ENCODE measurements at regions not wholly inside any gene's neighbourhood (a gene's known extent, or its start where the extent isn't known, plus 50 kb on each side); places are given as distances from the start of the nearest gene placed in this dataset.

DNA sequence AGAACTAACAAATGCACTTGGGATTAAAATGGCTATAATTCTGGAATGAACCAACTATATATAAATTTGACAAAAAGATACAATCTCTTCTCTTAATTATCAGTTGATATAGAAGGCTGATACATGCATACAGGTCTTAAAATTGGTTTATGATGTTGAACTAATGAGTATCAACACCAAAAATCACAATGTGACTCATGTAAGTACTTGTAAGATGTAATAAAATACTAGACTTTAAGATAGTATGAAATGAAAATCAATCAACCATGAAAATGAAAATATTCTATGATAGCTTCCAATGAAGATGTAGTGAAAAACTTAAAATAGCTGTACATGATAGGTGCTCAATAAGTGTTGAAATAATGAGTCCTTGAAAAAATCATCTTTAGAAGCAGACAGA is 116.6 kb upstream of the SOX5 start:
- DNase-seq (no peak), ATAC-seq (replicated peaks in 1 of 2) (no peak)
- H3K27me3 Mint-ChIP-seq (ENCODE audit: low read depth): no peaks in the 10 kb centered on the region
- no peaks in the 10 kb centered on the region for H3K36me3 Mint-ChIP-seq (ENCODE audit: insufficient read depth in 2 of 2)
- H3K9me3 Mint-ChIP-seq: peaks cover 0 to 3% of the 10 kb centered on the region in 2 donors
- H3K27ac Mint-ChIP-seq: no peak overlapping the region
- no peak overlapping the region for H3K4me3 Mint-ChIP-seq
- no peaks in the 10 kb centered on the region for H3K4me1 Mint-ChIP-seq (ENCODE audit: low read depth)

DNA sequence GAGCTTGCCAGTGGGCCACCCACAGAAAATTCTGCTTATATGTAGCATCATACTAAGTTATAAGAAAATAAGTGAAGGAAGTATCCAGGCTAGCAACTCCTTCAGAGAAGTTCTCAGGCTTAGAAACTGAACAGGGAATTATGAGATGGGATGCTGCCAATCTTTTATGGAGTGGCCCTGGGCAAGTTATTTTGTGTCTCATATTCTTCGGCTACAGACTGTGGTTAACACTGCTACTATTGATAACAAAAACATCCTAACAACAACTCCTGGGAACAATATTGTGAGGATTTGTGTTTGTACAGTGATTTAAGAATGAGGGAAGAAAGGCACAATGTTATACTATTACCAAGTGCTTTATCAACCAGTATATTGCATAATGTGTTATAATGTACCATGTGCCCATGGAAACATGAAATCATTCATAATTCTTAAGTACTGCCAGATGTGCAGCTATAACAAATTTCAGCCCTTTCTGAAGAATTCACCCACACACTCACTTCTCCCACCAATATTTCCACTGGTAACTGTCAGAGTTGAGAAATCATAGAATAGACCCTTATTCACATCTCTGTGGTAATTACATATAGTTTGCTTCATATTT is 113.3 kb upstream of the SOX5 start:
- ATAC-seq (replicated peaks in 1 of 2) (no peak), DNase-seq (no peak)
- no peaks in the 10 kb centered on the region for H3K27me3 Mint-ChIP-seq (ENCODE audit: low read depth)
- peaks cover 1 to 3% of the 10 kb centered on the region in 2 donors for H3K9me3 Mint-ChIP-seq
- H3K4me3 Mint-ChIP-seq: no peak overlapping the region
- H3K36me3 Mint-ChIP-seq (ENCODE audit: insufficient read depth in 2 of 2): no peaks in the 10 kb centered on the region
- no peak overlapping the region for H3K27ac Mint-ChIP-seq
- no peaks in the 10 kb centered on the region for H3K4me1 Mint-ChIP-seq (ENCODE audit: low read depth)

DNA sequence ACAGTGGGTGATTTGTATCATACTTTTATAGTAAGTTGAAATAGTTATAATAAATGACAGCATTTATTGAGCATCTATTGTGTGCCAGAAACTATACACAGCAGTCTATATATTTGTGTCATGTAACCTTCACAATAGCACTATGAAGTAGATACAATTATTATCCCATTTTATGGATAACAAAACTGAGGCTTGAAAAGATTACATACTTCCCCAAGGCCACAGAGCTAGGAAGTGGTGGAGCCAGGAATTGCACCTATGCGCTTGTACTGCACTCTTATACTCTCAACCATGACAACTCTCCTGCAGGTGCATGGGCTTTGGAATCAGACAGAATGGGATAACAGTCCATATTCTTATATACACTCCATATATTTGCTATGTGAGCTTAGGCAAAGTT is 110.6 kb upstream of the SOX5 start:
- Mint-ChIP-seq H3K4me3 (no peak overlapping the region), H3K27ac (no peak overlapping the region), H3K27me3 (ENCODE audit: low read depth) (no peaks in the 10 kb centered on the region), H3K9me3 (peaks cover 1 to 2% of the 10 kb centered on the region in 2 donors), H3K36me3 (ENCODE audit: insufficient read depth in 2 of 2) (no peaks in the 10 kb centered on the region), H3K4me1 (ENCODE audit: low read depth) (no peaks in the 10 kb centered on the region)
- DNase-seq (no peak), ATAC-seq (replicated peaks in 1 of 2) (no peak)

- Mint-ChIP-seq H3K4me3 (no peak overlapping the region), H3K36me3 (ENCODE audit: insufficient read depth in 2 of 2) (no peaks in the 10 kb centered on the region), H3K27ac (no peak overlapping the region), H3K9me3 (peaks cover 1 to 2% of the 10 kb centered on the region in 2 donors), H3K4me1 (ENCODE audit: low read depth) (no peaks in the 10 kb centered on the region), H3K27me3 (ENCODE audit: low read depth) (no peaks in the 10 kb centered on the region)
- DNase-seq: no peak
- ATAC-seq (replicated peaks in 1 of 2): no peak
Observed at GRCh38 chr12:24057920-24058476, 108.5 kb upstream of the SOX5 start.

DNA sequence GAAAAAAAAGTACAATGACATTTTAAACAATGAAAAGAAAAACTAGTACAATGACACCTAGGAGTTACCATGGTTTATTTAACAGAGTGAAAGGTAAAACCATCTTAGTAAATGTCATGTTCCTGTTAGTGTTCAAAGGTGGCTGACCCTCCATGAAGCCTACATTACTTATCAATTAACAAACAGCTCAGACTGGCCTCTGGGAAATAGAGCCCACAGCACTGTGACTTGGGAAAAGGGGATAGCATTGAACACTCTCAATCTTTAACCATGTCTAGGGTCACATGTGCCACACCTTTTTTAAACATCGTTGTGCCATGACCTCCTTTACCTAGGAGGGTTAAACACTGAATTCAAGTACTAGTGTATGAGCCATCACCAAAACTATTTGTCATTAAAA is 106.3 kb upstream of the SOX5 start:
- no peak for DNase-seq
- Mint-ChIP-seq H3K4me3 (no peak overlapping the region), H3K36me3 (ENCODE audit: insufficient read depth in 2 of 2) (no peaks in the 10 kb centered on the region), H3K4me1 (ENCODE audit: low read depth) (no peaks in the 10 kb centered on the region), H3K27me3 (ENCODE audit: low read depth) (no peaks in the 10 kb centered on the region), H3K27ac (no peak overlapping the region), H3K9me3 (peaks cover 3% of the 10 kb centered on the region in 2 donors)
- no peak for ATAC-seq (replicated peaks in 1 of 2)

DNA sequence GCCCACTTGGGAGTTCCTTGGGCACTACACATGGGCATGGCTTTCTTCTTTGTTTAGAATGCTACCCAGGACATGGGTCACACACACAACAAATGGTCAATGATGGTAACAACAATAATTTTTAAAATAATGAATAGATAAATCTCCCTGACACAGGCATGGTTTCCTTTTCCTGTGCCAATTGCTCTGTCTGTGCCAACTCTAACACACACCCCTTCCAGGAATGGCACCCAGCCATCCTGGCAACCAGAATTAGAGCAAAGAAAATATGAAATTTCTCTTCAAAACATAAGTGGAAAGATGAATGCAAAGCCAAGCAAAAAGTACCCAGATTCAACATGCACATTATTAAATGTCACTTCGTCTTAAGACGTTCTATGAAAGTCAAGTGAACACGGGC is 104.9 kb upstream of the SOX5 start:
- Mint-ChIP-seq H3K27me3 (ENCODE audit: low read depth) (no peaks in the 10 kb centered on the region), H3K36me3 (ENCODE audit: insufficient read depth in 2 of 2) (no peaks in the 10 kb centered on the region), H3K9me3 (peaks cover 2 to 3% of the 10 kb centered on the region in 2 donors), H3K27ac (no peak overlapping the region), H3K4me1 (ENCODE audit: low read depth) (no peaks in the 10 kb centered on the region), H3K4me3 (no peak overlapping the region)
- ATAC-seq (replicated peaks in 1 of 2) (no peak), DNase-seq (no peak)

GRCh38 chr12:24049728-24050127 is 100.3 kb upstream of the SOX5 start:
- DNase-seq (no peak), ATAC-seq (replicated peaks in 1 of 2) (no peak)
- Mint-ChIP-seq H3K27ac (no peak overlapping the region), H3K4me1 (ENCODE audit: low read depth) (no peaks in the 10 kb centered on the region), H3K27me3 (ENCODE audit: low read depth) (no peaks in the 10 kb centered on the region), H3K4me3 (no peak overlapping the region), H3K36me3 (ENCODE audit: insufficient read depth in 2 of 2) (no peaks in the 10 kb centered on the region), H3K9me3 (peaks cover 2 to 3% of the 10 kb centered on the region in 2 donors)

DNA sequence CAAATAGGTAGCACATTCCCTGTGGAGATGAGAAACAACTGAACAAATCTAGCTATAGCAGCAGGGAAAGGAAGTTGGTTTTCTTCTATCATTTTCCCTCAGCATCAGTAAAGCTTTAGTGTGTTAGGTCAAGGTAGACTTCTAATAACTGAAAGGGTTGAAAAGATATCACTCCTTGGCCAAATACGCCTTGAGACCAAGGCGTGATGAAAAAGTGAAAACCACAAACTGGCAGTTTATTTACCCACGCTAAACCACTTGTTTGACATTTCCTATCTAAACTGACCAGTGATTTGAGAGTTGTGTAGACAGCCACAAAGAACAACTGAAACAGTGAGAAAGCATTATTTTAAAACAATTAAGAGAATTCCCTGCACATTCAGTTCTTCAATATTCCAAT is 99.6 kb upstream of the SOX5 start:
- ATAC-seq (replicated peaks in 1 of 2): no peak
- Mint-ChIP-seq H3K27me3 (ENCODE audit: low read depth) (no peaks in the 10 kb centered on the region), H3K27ac (no peak overlapping the region), H3K36me3 (ENCODE audit: insufficient read depth in 2 of 2) (no peaks in the 10 kb centered on the region), H3K4me3 (no peak overlapping the region), H3K4me1 (ENCODE audit: low read depth) (no peaks in the 10 kb centered on the region), H3K9me3 (peaks cover 2% of the 10 kb centered on the region in 2 donors)
- no peak for DNase-seq

DNA sequence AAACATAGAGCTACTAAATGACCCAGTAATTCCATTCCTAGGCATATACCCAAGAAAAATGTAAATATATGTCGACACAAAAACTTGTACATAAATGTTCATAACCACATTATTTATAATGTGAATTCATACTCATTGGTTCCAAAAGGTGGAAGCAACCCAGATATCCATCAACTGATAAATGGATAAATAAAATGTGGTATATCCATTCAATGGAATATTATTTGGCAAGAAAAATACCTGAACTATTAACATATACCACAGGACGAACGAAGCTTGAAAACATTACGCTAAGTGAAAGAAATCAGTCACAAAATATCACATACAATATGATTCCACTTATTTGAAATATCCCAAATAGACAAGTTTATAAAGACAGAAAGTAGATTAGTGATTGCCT is 99.0 kb upstream of the SOX5 start:
- DNase-seq (no peak), ATAC-seq (replicated peaks in 1 of 2) (no peak)
- H3K4me1 Mint-ChIP-seq (ENCODE audit: low read depth): no peaks in the 10 kb centered on the region
- no peak overlapping the region for H3K27ac Mint-ChIP-seq
- H3K4me3 Mint-ChIP-seq: no peak overlapping the region
- H3K27me3 Mint-ChIP-seq (ENCODE audit: low read depth): no peaks in the 10 kb centered on the region
- H3K9me3 Mint-ChIP-seq: peaks cover 2% of the 10 kb centered on the region in 2 donors
- no peaks in the 10 kb centered on the region for H3K36me3 Mint-ChIP-seq (ENCODE audit: insufficient read depth in 2 of 2)

- Mint-ChIP-seq H3K9me3 (peaks cover 2% of the 10 kb centered on the region in 2 donors), H3K4me3 (no peak overlapping the region), H3K36me3 (ENCODE audit: insufficient read depth in 2 of 2) (no peaks in the 10 kb centered on the region), H3K27me3 (ENCODE audit: low read depth) (no peaks in the 10 kb centered on the region), H3K27ac (no peak overlapping the region), H3K4me1 (ENCODE audit: low read depth) (no peaks in the 10 kb centered on the region)
- no peak for ATAC-seq (replicated peaks in 1 of 2)
- DNase-seq: no peak
Observed at GRCh38 chr12:24047326-24047725, 97.9 kb upstream of the SOX5 start.

GRCh38 chr12:24045816-24046257 is 96.4 kb upstream of the SOX5 start:
- DNase-seq (no peak), ATAC-seq (replicated peaks in 1 of 2) (no peak)
- no peak overlapping the region for H3K27ac Mint-ChIP-seq
- no peaks in the 10 kb centered on the region for H3K36me3 Mint-ChIP-seq (ENCODE audit: insufficient read depth in 2 of 2)
- no peaks in the 10 kb centered on the region for H3K4me1 Mint-ChIP-seq (ENCODE audit: low read depth)
- no peaks in the 10 kb centered on the region for H3K27me3 Mint-ChIP-seq (ENCODE audit: low read depth)
- no peaks in the 10 kb centered on the region for H3K9me3 Mint-ChIP-seq
- H3K4me3 Mint-ChIP-seq: no peak overlapping the region

- no peaks in the 10 kb centered on the region for H3K27me3 Mint-ChIP-seq (ENCODE audit: low read depth)
- H3K4me3 Mint-ChIP-seq: no peak overlapping the region
- H3K4me1 Mint-ChIP-seq (ENCODE audit: low read depth): no peaks in the 10 kb centered on the region
- H3K36me3 Mint-ChIP-seq (ENCODE audit: insufficient read depth in 2 of 2): no peaks in the 10 kb centered on the region
- DNase-seq (no peak), ATAC-seq (replicated peaks in 1 of 2) (no peak)
- H3K9me3 Mint-ChIP-seq: no peaks in the 10 kb centered on the region
- no peak overlapping the region for H3K27ac Mint-ChIP-seq
Observed at GRCh38 chr12:24044941-24045703, 95.7 kb upstream of the SOX5 start.

DNA sequence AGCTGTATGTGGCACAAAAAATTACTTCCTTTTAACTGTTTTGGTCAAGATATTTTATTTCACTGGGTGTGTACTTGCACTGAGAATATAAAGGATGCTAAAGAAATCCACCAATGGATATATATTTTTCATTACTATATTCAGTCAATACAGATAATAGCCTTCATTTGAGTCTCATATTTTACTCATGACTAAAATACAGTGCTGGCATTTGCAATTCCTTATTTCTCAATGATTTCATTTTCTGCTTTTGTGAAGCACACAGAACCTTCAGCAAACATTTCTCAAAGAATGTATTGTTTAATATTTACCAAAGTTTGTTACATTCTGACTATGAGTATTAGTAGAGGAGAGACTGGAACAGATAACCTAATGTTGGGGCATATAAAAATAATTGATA is 93.2 kb upstream of the SOX5 start:
- no peaks in the 10 kb centered on the region for H3K9me3 Mint-ChIP-seq
- H3K36me3 Mint-ChIP-seq (ENCODE audit: insufficient read depth in 2 of 2): no peaks in the 10 kb centered on the region
- DNase-seq (no peak), ATAC-seq (replicated peaks in 1 of 2) (no peak)
- no peak overlapping the region for H3K27ac Mint-ChIP-seq
- no peak overlapping the region for H3K4me3 Mint-ChIP-seq
- no peaks in the 10 kb centered on the region for H3K4me1 Mint-ChIP-seq (ENCODE audit: low read depth)
- no peaks in the 10 kb centered on the region for H3K27me3 Mint-ChIP-seq (ENCODE audit: low read depth)

All from activated T-cell treated with anti-CD3 and anti-CD28 coated beads, Interleukin-2, amount 50 U/mL, for 72 hours (primary cell).